ENCODE measurements at regions not wholly inside any gene's neighbourhood (a gene's known extent, or its start where the extent isn't known, plus 50 kb on each side); places are given as distances from the start of the nearest gene placed in this dataset.
A peak's percentile ranks its signal among the peaks of the same experiment; 100 is the strongest.
"Not testable (repeated sequence)": the region's sequence is repeated elsewhere in the genome, so short reads cannot be mapped to it uniquely, and the experiment has no call there.

DNA sequence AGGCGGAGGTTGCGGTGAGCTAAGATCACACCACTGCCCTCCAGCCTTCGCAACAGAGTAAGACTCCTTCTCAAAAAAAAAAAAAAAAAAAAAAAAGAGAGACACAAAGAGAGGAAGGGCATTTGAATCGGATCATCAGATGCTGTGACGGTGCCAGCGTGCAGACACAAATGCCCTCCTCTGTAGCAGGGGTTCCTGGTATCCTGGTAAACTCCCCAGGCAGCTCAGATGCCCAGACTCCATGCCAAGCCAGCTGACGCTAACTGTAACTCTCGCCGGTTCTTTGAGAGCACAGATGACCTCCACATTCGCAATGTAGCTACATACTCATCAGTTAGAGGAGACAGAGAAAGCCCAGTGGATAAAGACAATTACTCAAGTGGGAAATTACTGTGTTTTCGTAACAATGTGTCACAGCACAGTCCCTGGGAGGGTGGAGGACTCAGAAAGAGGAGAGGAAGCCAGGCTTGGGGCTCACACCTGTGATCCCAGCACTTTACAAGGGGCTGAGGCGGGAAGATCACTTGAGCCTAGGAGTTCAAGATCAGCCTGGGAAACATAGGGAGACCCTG, 153.1 kb downstream of the BRD1 start:
- no peak for DNase-seq (ENCODE audit: low spot score)
- no peak for TF ChIP-seq CTCF (IDR thresholded peaks at IDR 0.05; ENCODE audit: extremely low read depth, missing control alignments)

GRCh38 chr22:49673048-49673447, 154.6 kb downstream of the BRD1 start:
- DNase-seq (ENCODE audit: low spot score): no peak
- TF ChIP-seq CTCF (IDR thresholded peaks at IDR 0.05; ENCODE audit: extremely low read depth, missing control alignments): no peak

DNA sequence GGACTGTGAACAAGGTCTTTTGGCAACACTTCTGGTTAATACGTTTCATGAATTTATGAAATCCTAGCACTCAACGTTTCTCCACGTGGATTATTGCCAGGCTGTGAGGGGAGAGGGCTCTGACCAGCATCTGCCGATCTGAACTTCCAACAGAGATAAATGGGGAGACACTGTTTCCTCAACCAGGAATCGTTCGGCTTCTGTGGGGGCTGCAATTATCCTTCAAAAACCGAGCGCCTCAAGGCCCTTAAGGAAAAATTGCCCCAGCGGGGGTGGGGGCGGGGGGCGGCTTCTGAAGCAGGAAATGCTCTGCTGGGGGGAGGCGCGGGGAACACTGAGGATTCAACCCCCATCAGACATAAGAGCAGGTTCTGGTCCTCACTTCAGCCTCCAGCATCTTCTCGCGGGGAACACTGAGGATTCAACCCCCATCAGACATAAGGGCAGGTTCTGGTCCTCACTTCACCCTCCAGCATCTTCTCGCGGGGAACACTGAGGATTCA, 155.6 kb downstream of the BRD1 start:
- DNase-seq (ENCODE audit: low spot score): no peak
- no peak for TF ChIP-seq CTCF (IDR thresholded peaks at IDR 0.05; ENCODE audit: extremely low read depth, missing control alignments)

- no peak for DNase-seq (ENCODE audit: low spot score)
- TF ChIP-seq CTCF (IDR thresholded peaks at IDR 0.05; ENCODE audit: extremely low read depth, missing control alignments): no peak
These were observed 156.2 kb downstream of the BRD1 start for GRCh38 chr22:49671331-49672013.

DNA sequence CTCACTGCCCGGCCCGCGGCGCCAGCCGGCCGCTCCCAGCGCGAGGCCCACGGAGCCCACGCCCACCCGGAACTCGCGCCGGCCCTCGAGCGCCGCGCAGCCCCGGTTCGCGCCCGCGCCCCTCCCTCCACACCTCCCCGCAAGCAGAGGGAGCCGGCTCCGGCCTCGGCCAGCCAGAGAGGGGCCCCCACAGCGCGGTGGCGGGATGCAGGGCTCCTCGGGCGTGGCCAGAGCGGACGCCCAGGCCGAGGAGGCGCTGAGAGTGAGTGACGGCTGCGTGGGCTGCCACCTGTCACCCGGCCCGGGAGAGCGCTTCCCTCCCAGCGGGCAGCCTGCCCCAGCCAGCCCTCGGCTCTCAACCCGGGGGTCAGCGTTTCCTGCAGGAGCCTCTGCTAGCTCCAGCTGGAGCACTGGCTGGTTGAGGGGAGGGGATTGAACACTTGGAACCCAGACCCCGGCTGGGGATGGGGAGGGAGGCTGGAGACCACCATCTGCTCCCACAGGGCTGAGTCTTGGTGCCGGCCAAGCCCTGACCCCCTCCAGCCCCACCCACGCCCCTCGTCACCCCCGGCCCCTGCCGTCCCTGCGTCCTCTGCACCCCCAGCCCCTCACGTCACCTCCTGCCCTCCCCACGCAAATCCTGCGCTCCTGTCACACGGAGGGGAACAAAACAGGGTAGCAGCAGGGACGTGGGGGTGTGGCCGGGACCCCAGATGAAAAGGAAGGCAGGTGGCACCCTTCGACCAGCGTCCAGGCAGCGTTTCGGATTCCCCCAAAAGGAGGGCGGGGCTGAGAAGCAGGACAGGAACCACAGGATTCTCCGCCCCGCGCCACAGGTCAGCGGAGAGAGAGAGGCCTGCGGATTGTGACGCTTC, 157.0 kb downstream of the BRD1 start:
- peak; percentile 59 for DNase-seq (ENCODE audit: low spot score)
- no peak for TF ChIP-seq CTCF (IDR thresholded peaks at IDR 0.05; ENCODE audit: extremely low read depth, missing control alignments)

DNA sequence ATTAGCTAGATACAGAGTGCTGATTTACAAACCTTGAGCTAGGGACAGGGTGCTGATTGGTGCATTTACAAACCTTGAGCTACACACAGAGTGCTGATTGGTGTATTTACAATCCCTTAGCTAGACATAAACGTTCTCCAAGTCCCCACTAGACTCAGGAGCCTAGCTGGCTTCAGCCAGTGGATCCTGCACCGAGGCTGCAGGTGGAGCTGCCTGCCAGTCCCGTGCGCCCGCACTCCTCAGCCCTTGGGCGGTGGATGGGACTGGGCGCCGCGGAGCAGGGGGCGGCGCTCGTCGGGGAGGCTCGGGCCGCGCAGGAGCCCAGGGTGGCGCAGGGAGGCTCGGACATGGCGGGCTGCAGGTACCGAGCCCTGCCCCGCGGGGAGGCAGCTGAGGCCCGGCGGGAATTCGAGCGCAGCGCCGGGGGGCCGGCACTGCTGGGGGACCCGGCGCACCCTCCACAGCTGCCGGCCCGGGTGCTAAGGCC, 157.7 kb downstream of the BRD1 start:
- not testable (repeated sequence) for DNase-seq (ENCODE audit: low spot score)

GRCh38 chr22:49669427-49669968, 158.2 kb downstream of the BRD1 start:
- not testable (repeated sequence) for DNase-seq (ENCODE audit: low spot score)

DNA sequence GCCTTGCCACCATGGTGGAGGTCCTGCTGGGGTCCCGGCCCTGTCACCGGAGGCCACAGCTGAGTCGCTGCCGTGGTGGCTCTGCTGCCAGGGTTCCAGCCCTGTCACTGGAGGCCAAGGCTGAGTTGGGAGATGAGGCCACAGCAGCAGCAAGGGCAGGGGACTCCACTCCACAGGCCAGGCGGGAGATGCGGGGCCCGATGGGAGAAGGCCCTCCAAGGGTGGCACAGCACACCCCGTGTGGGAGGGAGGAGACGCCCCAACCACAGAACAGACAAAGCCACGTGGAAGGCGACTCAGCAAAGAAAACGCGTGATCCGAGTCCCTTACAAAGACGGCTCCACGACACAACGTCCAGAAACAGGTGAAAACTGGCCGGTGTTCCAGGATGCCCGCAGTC, 159.3 kb downstream of the BRD1 start:
- no peak for TF ChIP-seq CTCF (IDR thresholded peaks at IDR 0.05; ENCODE audit: extremely low read depth, missing control alignments)
- no peak for DNase-seq (ENCODE audit: low spot score)

Measured in GM20000 (cell line).